ENCODE measurements at regions not wholly inside any gene's neighbourhood (a gene's known extent, or its start where the extent isn't known, plus 50 kb on each side); places are given as distances from the start of the nearest gene placed in this dataset.

DNA sequence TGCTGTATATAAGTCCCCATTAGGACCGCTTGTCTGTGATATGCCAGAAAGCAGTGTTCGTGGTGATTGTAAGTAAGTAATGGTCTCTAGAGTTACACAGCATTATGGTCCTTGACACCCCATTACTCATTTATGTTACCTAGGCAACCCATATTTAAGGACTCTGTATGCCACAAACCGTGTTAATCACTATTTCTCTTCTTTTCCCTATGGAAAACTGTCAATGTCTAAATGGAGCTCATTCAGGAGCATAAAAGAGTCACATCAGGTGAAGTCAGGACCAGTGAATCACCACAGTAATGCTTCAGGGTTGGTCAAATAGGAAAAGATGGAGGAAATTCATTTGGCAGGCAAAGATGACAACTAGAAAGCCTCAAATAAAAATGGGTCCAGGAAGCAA is 146.6 kb upstream of the PEX5L start:
- TF ChIP-seq, protein P1, sequence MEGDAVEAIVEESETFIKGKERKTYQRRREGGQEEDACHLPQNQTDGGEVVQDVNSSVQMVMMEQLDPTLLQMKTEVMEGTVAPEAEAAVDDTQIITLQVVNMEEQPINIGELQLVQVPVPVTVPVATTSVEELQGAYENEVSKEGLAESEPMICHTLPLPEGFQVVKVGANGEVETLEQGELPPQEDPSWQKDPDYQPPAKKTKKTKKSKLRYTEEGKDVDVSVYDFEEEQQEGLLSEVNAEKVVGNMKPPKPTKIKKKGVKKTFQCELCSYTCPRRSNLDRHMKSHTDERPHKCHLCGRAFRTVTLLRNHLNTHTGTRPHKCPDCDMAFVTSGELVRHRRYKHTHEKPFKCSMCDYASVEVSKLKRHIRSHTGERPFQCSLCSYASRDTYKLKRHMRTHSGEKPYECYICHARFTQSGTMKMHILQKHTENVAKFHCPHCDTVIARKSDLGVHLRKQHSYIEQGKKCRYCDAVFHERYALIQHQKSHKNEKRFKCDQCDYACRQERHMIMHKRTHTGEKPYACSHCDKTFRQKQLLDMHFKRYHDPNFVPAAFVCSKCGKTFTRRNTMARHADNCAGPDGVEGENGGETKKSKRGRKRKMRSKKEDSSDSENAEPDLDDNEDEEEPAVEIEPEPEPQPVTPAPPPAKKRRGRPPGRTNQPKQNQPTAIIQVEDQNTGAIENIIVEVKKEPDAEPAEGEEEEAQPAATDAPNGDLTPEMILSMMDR (IDR thresholded peaks at IDR 0.05): no peak
- no peak for TF ChIP-seq POLR2AphosphoS5 (IDR thresholded peaks at IDR 0.05)
- no peak for TF ChIP-seq POLR2A (IDR thresholded peaks at IDR 0.05)
- no peak for TF ChIP-seq EP300 (IDR thresholded peaks at IDR 0.05)

All from suprapubic skin (tissue), 4 donors.